Caco-2 (cell line): ENCODE measurements at regions not wholly inside any gene's neighbourhood (a gene's known extent, or its start where the extent isn't known, plus 50 kb on each side); places are given as distances from the start of the nearest gene placed in this dataset.

Source experiments
- BruUV-seq: library from RNA; stranded (reverse); fragments of 400-500 nt; replicated peaks from 2 replicates; lab custom pipeline; 2021; lab: Mats Ljungman, UMichigan
- CTCF ChIA-PET: fragments of 300-600 bp; sonication (Branson Sonifier 250); formaldehyde crosslinking; loops from one replicate; lab custom pipeline; 2022; ENCODE audit warnings: antibody characterized with exemption; lab: Charles Lee
- POLR2A ChIA-PET: fragments of 300-600 bp; sonication (Branson Sonifier 250); formaldehyde crosslinking; loops from one replicate; lab custom pipeline; 2022; ENCODE audit warnings: antibody characterized with exemption; lab: Charles Lee
- DNase-seq, 2 experiments: peaks; one replicate each; pipeline versions ENCODE4 v3.0.0 to v3.0.0-alpha.2; 2020 to 2022
- H3K27me3 ChIP-seq: replicated peaks from 2 replicates; pipeline ENCODE4 v1.6.0; 2011; ENCODE audit warnings: low read length; ENCODE audit not compliant: control insufficient read depth, insufficient read depth
- H3K36me3 ChIP-seq: 2 replicates; pipeline ENCODE4 v1.5.1; 2011; ENCODE audit warnings: low read length; ENCODE audit not compliant: control insufficient read depth, insufficient read depth
- H3K4me1 ChIP-seq: fragments of 250-450 bp; sonication (Bioruptor Pico); 2 replicates; pipeline ENCODE4 v1.5.1; 2020; ENCODE audit warnings: mild to moderate bottlenecking
- H3K4me3 ChIP-seq: 2 replicates; pipeline ENCODE4 v1.5.1; 2011; ENCODE audit warnings: low read depth, mild to moderate bottlenecking, control low read depth, low read length
- H3K9me3 ChIP-seq: fragments of 250-450 bp; sonication (Bioruptor Pico); 2 replicates; pipeline ENCODE4 v1.5.1; 2020; ENCODE audit warnings: mild to moderate bottlenecking, moderate library complexity
- H3K27ac Mint-ChIP-seq: one replicate; pipeline ENCODE4 v1.8.0; 2022; ENCODE audit warnings: mixed read lengths; ENCODE audit not compliant: unreplicated experiment
- H3K27me3 Mint-ChIP-seq: one replicate; pipeline ENCODE4 v1.8.0; 2022; ENCODE audit warnings: mixed read lengths; ENCODE audit not compliant: insufficient read depth, unreplicated experiment
- H3K36me3 Mint-ChIP-seq: one replicate; pipeline ENCODE4 v1.8.0; 2022; ENCODE audit warnings: mild to moderate bottlenecking, mixed read lengths; ENCODE audit not compliant: insufficient read depth, unreplicated experiment
- H3K4me1 Mint-ChIP-seq: one replicate; pipeline ENCODE4 v1.8.0; 2022; ENCODE audit warnings: low read depth, mixed read lengths; ENCODE audit not compliant: unreplicated experiment
- H3K4me3 Mint-ChIP-seq: one replicate; pipeline ENCODE4 v1.8.0; 2022; ENCODE audit warnings: mild to moderate bottlenecking, moderate library complexity, mixed read lengths; ENCODE audit not compliant: unreplicated experiment
- H3K9me3 Mint-ChIP-seq: one replicate; pipeline ENCODE4 v1.8.0; 2022; ENCODE audit warnings: mixed read lengths; ENCODE audit not compliant: unreplicated experiment
- CTCF ChIP-seq, 2 experiments: fragments of 200-600 bp in 1 of 2; IDR thresholded peaks; 1 replicate in 1 of 2; 2 replicates in 1 of 2; pipeline versions ENCODE4 v1.5.1 to v1.8.0; 2011 to 2022; ENCODE audit warnings: antibody characterized with exemption in 1 of 2, control low read depth in 1 of 2, inconsistent platforms in 1 of 2, low read depth in 1 of 2, low read length in 1 of 2, mild to moderate bottlenecking in 1 of 2, moderate library complexity in 1 of 2; ENCODE audit not compliant: insufficient read depth in 1 of 2, severe bottlenecking in 1 of 2, unreplicated experiment in 1 of 2
- intact Hi-C: fragments of 100-400 bp; cut with micrococcal nuclease; formaldehyde crosslinking; loops from one replicate; pipeline ENCODE4 v1.10.0; 2022; ENCODE audit not compliant: unreplicated experiment

- Mint-ChIP-seq H3K36me3 (no peaks in the 10 kb centered on the region), H3K27me3 (peaks cover 3% of the 10 kb centered on the region), H3K9me3 (no peaks in the 10 kb centered on the region), H3K27ac (no peak overlapping the region), H3K4me3 (no peak overlapping the region), H3K4me1 (no peaks in the 10 kb centered on the region)
- no peak for TF ChIP-seq CTCF (IDR thresholded peaks at IDR 0.05; ENCODE audit: insufficient read depth in 1 of 2, low read depth in 1 of 2, low read length in 1 of 2, severe bottlenecking in 1 of 2, unreplicated experiment in 1 of 2)
- Histone ChIP-seq H3K27me3 (no peaks in the 10 kb centered on the region), H3K4me1 (no peaks in the 10 kb centered on the region), H3K36me3 (no peaks in the 10 kb centered on the region), H3K9me3 (no peaks in the 10 kb centered on the region), H3K4me3 (no peak overlapping the region)
- BruUV-seq: no TSS peak
- ChIA-PET CTCF (no interaction called here), POLR2A (no interaction called here)
- no peak for DNase-seq
- intact Hi-C loops: no loop called here
These were observed 784.9 kb downstream of the MED13L start for GRCh38 chr12:115492553-115492952.

DNA sequence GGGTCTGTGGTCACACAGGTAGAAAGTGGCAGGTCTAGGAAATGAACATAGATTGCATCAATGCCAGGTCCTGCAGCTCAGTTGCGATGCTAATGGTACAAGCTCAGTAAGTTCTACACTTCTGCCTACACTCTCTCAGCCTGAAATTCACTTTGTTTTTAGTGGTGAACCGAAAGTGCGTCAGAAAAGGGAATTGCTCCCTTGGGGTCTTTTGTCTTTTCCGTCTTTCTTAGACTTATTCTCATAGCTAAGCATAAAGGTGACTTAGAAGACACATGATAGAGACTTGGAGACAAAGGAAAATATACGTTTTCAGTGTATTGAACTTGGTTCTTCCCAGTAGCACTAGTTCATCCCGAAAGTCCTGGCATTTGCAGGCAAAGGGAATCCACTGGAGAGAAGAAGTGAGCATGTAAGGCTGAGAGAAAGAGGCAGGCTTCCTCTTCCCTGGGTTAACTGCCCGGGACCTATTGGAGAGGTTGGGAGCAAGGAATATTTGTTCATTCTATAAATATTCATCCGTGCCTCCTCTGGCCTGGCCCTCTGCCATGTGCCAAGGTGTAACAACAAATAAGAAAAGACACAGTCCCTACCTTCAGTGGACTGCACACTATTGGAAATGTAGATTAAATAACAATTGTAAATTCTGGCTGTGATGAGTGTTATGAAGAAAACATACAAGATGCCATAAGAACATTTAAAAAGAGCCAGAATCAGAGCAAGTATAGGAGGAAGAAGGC, 785.8 kb downstream of the MED13L start:
- no peaks in the 10 kb centered on the region for H3K27me3 ChIP-seq
- TF ChIP-seq CTCF (IDR thresholded peaks at IDR 0.05; ENCODE audit: insufficient read depth in 1 of 2, low read depth in 1 of 2, low read length in 1 of 2, severe bottlenecking in 1 of 2, unreplicated experiment in 1 of 2): no peak
- ChIA-PET CTCF (no interaction called here), POLR2A (no interaction called here)
- no peaks in the 10 kb centered on the region for H3K9me3 ChIP-seq
- intact Hi-C loops: no loop called here
- Mint-ChIP-seq H3K36me3 (no peaks in the 10 kb centered on the region), H3K4me3 (no peak overlapping the region), H3K9me3 (no peaks in the 10 kb centered on the region), H3K27ac (no peak overlapping the region), H3K27me3 (peaks cover 5% of the 10 kb centered on the region), H3K4me1 (no peaks in the 10 kb centered on the region)
- BruUV-seq: no TSS peak
- no peaks in the 10 kb centered on the region for H3K36me3 ChIP-seq
- no peaks in the 10 kb centered on the region for H3K4me1 ChIP-seq
- H3K4me3 ChIP-seq: no peak overlapping the region
- no peak for DNase-seq

- DNase-seq: no peak
These were observed 788.2 kb downstream of the MED13L start for GRCh38 chr12:115489253-115489652.

More at GRCh38 chr12:115489253-115489652, 788.2 kb downstream of the MED13L start:
- Mint-ChIP-seq H3K27me3 (peaks cover 5% of the 10 kb centered on the region), H3K4me1 (no peaks in the 10 kb centered on the region), H3K27ac (no peak overlapping the region), H3K9me3 (peaks cover 10% of the 10 kb centered on the region), H3K4me3 (no peak overlapping the region), H3K36me3 (no peaks in the 10 kb centered on the region)
- POLR2A ChIA-PET: no interaction called here
- no TSS peak for BruUV-seq
- no peaks in the 10 kb centered on the region for H3K9me3 ChIP-seq
- H3K27me3 ChIP-seq: no peaks in the 10 kb centered on the region
- intact Hi-C loops: loop anchor here (10.0 kb wide), 1 partner anchor 824 kb away; no protein-coding TSS in a partner anchor
- H3K4me3 ChIP-seq: no peak overlapping the region
- TF ChIP-seq CTCF (IDR thresholded peaks at IDR 0.05; ENCODE audit: insufficient read depth in 1 of 2, low read depth in 1 of 2, low read length in 1 of 2, severe bottlenecking in 1 of 2, unreplicated experiment in 1 of 2): no peak
- CTCF ChIA-PET: interaction anchor here (0.5 kb wide), 1 partner anchor 229 kb away, joined by 3 read pairs; no protein-coding TSS in a partner anchor
- H3K4me1 ChIP-seq: no peaks in the 10 kb centered on the region
- no peaks in the 10 kb centered on the region for H3K36me3 ChIP-seq
